ENCODE measurements at regions not wholly inside any gene's neighbourhood (a gene's known extent, or its start where the extent isn't known, plus 50 kb on each side); places are given as distances from the start of the nearest gene placed in this dataset.

- TF ChIP-seq POLR2A (IDR thresholded peaks at IDR 0.05), result no peak
- no peak for TF ChIP-seq POLR2AphosphoS5 (IDR thresholded peaks at IDR 0.05)
- TF ChIP-seq CTCF (IDR thresholded peaks at IDR 0.05), result no peak
- TF ChIP-seq EP300 (IDR thresholded peaks at IDR 0.05; ENCODE audit: low read depth), result no peak
These were observed 337.6 kb downstream of the SLITRK6 start for GRCh38 chr13:85461621-85462020.
